ENCODE measurements at regions not wholly inside any gene's neighbourhood (a gene's known extent, or its start where the extent isn't known, plus 50 kb on each side); places are given as distances from the start of the nearest gene placed in this dataset.

DNA sequence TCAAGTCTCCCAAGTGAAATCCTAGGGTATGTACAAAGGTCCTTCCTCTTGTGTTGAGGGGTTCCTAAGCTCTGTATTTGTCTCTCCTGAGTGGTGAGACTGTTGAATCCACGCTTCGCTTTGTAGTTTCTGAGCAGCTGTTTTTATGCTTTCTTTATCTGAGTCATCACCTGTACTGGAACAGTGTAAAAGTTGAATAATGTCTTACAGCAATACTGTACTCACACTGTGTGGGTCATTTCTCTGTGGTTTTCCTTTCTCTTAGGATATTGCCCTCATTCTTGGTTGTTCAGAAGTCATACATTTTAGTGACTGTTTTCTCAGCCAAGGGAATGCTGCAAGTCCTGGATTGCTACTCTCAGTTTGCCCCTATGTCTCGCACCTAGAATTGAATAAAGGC lies 1596.6 kb downstream of the SLITRK5 start:
- TF ChIP-seq, protein P1, sequence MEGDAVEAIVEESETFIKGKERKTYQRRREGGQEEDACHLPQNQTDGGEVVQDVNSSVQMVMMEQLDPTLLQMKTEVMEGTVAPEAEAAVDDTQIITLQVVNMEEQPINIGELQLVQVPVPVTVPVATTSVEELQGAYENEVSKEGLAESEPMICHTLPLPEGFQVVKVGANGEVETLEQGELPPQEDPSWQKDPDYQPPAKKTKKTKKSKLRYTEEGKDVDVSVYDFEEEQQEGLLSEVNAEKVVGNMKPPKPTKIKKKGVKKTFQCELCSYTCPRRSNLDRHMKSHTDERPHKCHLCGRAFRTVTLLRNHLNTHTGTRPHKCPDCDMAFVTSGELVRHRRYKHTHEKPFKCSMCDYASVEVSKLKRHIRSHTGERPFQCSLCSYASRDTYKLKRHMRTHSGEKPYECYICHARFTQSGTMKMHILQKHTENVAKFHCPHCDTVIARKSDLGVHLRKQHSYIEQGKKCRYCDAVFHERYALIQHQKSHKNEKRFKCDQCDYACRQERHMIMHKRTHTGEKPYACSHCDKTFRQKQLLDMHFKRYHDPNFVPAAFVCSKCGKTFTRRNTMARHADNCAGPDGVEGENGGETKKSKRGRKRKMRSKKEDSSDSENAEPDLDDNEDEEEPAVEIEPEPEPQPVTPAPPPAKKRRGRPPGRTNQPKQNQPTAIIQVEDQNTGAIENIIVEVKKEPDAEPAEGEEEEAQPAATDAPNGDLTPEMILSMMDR (conservative IDR thresholded peaks at IDR 0.05; ENCODE audit: low read depth, low read length) = no peak
- DNase-seq (ENCODE audit: low read depth) = no peak
- no peak overlapping the region for H3K4me3 ChIP-seq (ENCODE audit: low read depth, low read length)

DNA sequence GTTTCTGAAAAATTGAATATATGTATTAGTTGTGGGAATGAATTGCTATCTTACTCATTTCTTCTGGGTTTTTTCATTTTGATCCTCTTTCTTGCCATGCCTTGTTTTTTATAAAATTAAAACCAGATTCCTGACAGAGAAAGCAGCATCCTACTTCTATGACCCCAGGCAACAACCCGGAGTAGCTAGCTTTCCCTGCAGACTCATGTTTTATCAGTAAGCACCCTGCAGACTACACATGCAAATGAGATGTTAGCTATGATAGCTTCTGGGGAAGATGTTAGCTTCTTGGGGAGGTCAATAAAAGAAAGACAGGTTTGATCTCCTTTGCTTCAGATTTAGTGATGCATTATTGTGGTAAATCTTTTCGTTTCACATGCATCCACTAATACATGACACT lies 1598.6 kb downstream of the SLITRK5 start:
- no peak for DNase-seq (ENCODE audit: low read depth)
- no peak overlapping the region for H3K4me3 ChIP-seq (ENCODE audit: low read depth, low read length)
- TF ChIP-seq, protein P1 (conservative IDR thresholded peaks at IDR 0.05; ENCODE audit: low read depth, low read length) = no peak

DNA sequence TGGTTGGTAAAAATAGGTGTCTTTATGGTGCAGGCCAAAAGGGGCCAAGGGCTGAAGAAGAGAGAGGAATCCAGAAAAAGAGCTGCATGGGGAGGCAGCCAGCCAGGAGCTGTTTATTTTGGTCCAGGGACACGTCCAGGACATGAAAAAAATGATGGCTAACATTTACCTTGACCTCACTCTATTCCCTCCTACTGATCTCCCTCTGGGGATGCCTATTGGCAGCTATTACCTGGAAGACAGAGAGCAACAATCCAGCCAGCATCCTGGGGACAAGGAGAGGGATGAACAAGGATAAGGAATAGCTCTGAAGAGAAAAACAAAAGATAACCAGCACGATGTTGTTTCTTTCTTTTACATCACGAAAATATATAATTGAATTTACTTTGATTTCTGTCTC lies 1599.6 kb downstream of the SLITRK5 start:
- DNase-seq (ENCODE audit: low read depth) = no peak
- TF ChIP-seq, protein P1 (conservative IDR thresholded peaks at IDR 0.05; ENCODE audit: low read depth, low read length) = no peak

DNA sequence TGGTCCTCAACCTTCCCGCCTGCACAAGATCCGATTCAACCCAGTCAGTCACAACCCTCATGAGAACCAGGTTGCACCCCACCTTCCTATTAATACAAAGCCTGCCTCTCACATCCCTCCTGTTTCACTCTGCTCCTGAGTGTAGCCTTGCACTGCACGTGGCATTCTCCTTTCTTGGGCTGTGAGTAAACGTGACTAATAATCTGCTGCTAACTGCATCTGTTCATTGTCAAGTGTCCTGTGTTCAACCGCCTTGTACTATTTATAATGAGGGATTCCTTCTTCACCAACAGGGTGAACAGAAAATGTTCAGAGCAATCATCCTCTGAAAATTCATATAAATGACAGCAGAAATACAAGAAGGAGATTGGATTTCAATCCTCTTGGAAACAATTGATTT lies 1608.2 kb downstream of the SLITRK5 start:
- DNase-seq (ENCODE audit: low read depth) = no peak
- no peak overlapping the region for H3K4me3 ChIP-seq (ENCODE audit: low read depth, low read length)
- TF ChIP-seq, protein P1 (conservative IDR thresholded peaks at IDR 0.05; ENCODE audit: low read depth, low read length) = no peak

More for the DNA sequence above, 1599.6 kb downstream of the SLITRK5 start:
- H3K4me3 ChIP-seq (ENCODE audit: low read depth, low read length) = no peak overlapping the region

DNA sequence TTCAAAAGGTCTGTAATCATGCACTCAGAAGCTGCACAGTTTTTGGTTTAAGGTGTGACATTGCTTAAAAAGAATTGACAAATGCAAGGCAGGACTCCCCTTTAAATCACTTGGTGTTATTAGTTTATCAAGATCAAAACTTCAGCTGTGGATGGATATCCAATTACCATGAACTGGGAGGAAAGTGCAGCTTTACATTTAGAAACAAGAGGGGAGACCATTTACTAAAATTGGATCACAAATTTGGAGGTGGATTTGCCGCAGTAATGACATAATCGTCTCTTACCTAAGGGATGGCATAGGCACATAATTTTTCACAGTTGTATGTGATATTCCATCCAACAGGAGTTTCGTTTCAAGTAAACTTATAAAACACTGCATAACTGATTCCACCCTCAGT lies 1610.2 kb downstream of the SLITRK5 start:
- H3K4me3 ChIP-seq (ENCODE audit: low read depth, low read length) = no peak overlapping the region
- no peak for DNase-seq (ENCODE audit: low read depth)
- TF ChIP-seq, protein P1 (conservative IDR thresholded peaks at IDR 0.05; ENCODE audit: low read depth, low read length) = no peak

DNA sequence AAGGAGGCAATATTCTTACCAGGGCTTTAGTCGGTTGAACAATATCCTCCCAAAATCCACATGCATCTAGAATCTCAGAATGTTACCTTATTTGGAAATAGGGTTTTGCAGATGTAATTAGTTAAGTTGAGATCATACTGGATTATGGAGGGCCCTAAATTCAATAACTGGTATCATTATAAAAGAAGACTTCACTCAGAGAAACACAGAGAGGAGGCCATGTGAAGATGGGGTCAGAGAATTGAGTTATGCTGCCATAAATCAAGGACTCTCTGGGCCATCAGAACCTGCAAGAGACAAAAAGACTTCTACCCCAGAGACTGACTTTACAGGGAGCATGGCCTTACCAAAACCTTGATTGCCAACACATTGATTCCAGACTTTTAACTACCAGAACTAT lies 1611.1 kb downstream of the SLITRK5 start:
- DNase-seq (ENCODE audit: low read depth) = no peak
- TF ChIP-seq, protein P1 (conservative IDR thresholded peaks at IDR 0.05; ENCODE audit: low read depth, low read length) = no peak
- no peak overlapping the region for H3K4me3 ChIP-seq (ENCODE audit: low read depth, low read length)

DNA sequence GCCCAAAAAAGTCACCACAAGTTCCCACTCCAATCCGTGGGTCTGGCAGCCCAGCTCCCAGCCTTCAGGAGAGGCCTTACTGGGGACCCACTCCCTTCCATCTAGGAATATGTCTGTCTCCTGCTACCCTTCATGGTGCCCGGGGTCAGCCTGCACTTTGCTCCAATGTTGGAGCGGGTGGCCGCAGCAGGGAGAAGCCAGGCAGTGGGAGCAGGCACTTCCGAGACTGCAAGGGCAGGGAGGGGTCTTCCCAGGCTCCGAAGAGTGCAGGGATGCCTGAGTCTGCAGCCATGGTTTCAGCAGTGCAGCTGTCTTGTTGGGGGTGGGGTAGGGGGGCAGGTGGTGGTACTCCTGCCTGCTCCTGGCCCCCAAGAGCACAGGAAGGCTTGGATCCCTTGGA lies 1616.2 kb downstream of the SLITRK5 start:
- no peak for DNase-seq (ENCODE audit: low read depth)
- no peak overlapping the region for H3K4me3 ChIP-seq (ENCODE audit: low read depth, low read length)
- TF ChIP-seq, protein P1 (conservative IDR thresholded peaks at IDR 0.05; ENCODE audit: low read depth, low read length) = no peak

Data from epithelial cell of proximal tubule (primary cell).